WTC11 (cell line): ENCODE measurements at regions not wholly inside any gene's neighbourhood (a gene's known extent, or its start where the extent isn't known, plus 50 kb on each side); places are given as distances from the start of the nearest gene placed in this dataset.

Experiments
- ATAC-seq: fragments of 200-7000 bp; cut with Tn5 transposase; 2 replicates; pipeline ENCODE4 v1.10.0; 2021; ENCODE audit warnings: mild to moderate bottlenecking, moderate library complexity
- CTCF ChIA-PET: fragments of 300-600 bp; sonication (Branson Sonifier 250); formaldehyde crosslinking; loops from one replicate; lab custom pipeline; 2021; ENCODE audit warnings: antibody characterized with exemption; lab: Charles Lee
- POLR2A ChIA-PET: fragments of 350-600 bp; sonication (Branson Sonifier 250); formaldehyde crosslinking; loops from one replicate; lab custom pipeline; 2021; ENCODE audit warnings: antibody characterized with exemption; lab: Charles Lee
- DNase-seq: peaks from one replicate; pipeline ENCODE4 v3.0.0; 2021; ENCODE audit warnings: low spot score
- H3K27ac Mint-ChIP-seq: 2 replicates; pipeline ENCODE4 v1.8.0; 2021; ENCODE audit warnings: mixed read lengths
- H3K27me3 Mint-ChIP-seq: 2 replicates; pipeline ENCODE4 v1.8.0; 2021; ENCODE audit warnings: low read depth, mild to moderate bottlenecking, moderate library complexity, mixed read lengths
- H3K36me3 Mint-ChIP-seq: 2 replicates; pipeline ENCODE4 v1.8.0; 2021; ENCODE audit warnings: mixed read lengths
- H3K4me1 Mint-ChIP-seq: 2 replicates; pipeline ENCODE4 v1.8.0; 2022; ENCODE audit warnings: mixed read lengths
- H3K4me3 Mint-ChIP-seq: 2 replicates; pipeline ENCODE4 v1.8.0; 2021; ENCODE audit warnings: mild to moderate bottlenecking, moderate library complexity, mixed read lengths
- H3K9me3 Mint-ChIP-seq: 2 replicates; pipeline ENCODE4 v1.8.0; 2021; ENCODE audit warnings: mixed read lengths
- EMX1 ChIP-seq: fragments of 250-450 bp; sonication (Bioruptor Pico); IDR thresholded peaks from 2 replicates; pipeline ENCODE4 v1.8.0; 2021; ENCODE audit warnings: mild to moderate bottlenecking
- ETV6 ChIP-seq: sonication (generic); formaldehyde crosslinking; IDR thresholded peaks from 2 replicates; pipeline ENCODE4 v1.8.1; 2022; ENCODE audit warnings: mild to moderate bottlenecking, missing genetic modification reagents
- GRHL2 ChIP-seq: fragments of 250-450 bp; sonication (Bioruptor Pico); IDR thresholded peaks from 2 replicates; pipeline ENCODE4 v1.8.0; 2022; ENCODE audit warnings: mild to moderate bottlenecking, moderate library complexity; ENCODE audit not compliant: insufficient replicate concordance, severe bottlenecking
- KAT7 ChIP-seq: sonication (generic); formaldehyde crosslinking; IDR thresholded peaks from 2 replicates; pipeline ENCODE4 v1.8.1; 2023; ENCODE audit warnings: missing genetic modification reagents, mild to moderate bottlenecking, borderline replicate concordance
- MXD4 ChIP-seq: fragments of 250-450 bp; sonication (Bioruptor Pico); IDR thresholded peaks from 2 replicates; pipeline ENCODE4 v1.8.0; 2021; ENCODE audit warnings: mild to moderate bottlenecking, moderate library complexity, borderline replicate concordance
- RORB ChIP-seq: fragments of 250-450 bp; sonication (Bioruptor Pico); IDR thresholded peaks from 2 replicates; pipeline ENCODE4 v1.9.0; 2021; ENCODE audit warnings: mild to moderate bottlenecking
- SMAD3 ChIP-seq: sonication (generic); formaldehyde crosslinking; IDR thresholded peaks from 2 replicates; pipeline ENCODE4 v1.8.0; 2022; ENCODE audit warnings: missing genetic modification reagents, mild to moderate bottlenecking, borderline replicate concordance
- ZNF121 ChIP-seq: sonication (generic); formaldehyde crosslinking; IDR thresholded peaks from 2 replicates; pipeline ENCODE4 v1.8.0; 2023; ENCODE audit warnings: missing genetic modification reagents
- ZNF219 ChIP-seq: sonication (generic); formaldehyde crosslinking; IDR thresholded peaks from 2 replicates; pipeline ENCODE4 v1.8.0; 2023; ENCODE audit warnings: missing genetic modification reagents, mild to moderate bottlenecking, borderline replicate concordance
- ZNF416 ChIP-seq: fragments of 250-450 bp; sonication (Bioruptor Pico); IDR thresholded peaks from 2 replicates; pipeline ENCODE4 v1.9.0; 2021; ENCODE audit warnings: mild to moderate bottlenecking, inconsistent platforms
- ZNF423 ChIP-seq: fragments of 250-450 bp; sonication (Bioruptor Pico); IDR thresholded peaks from 2 replicates; pipeline ENCODE4 v2.1.2; 2022; ENCODE audit warnings: mild to moderate bottlenecking, moderate library complexity
- TF ChIP-seq, protein P1 (sequence below): fragments of 200-600 bp; IDR thresholded peaks from 2 replicates; pipeline ENCODE4 v1.8.0; 2022; ENCODE audit warnings: antibody characterized with exemption
- TF ChIP-seq, protein P2 (sequence below): sonication (generic); formaldehyde crosslinking; IDR thresholded peaks from 2 replicates; pipeline ENCODE4 v1.8.1; 2022; ENCODE audit warnings: low read depth, mild to moderate bottlenecking, moderate library complexity, missing genetic modification reagents, borderline replicate concordance
- TF ChIP-seq, protein P3 (sequence below): sonication (generic); formaldehyde crosslinking; IDR thresholded peaks from 2 replicates; pipeline ENCODE4 v1.8.1; 2023; ENCODE audit warnings: mild to moderate bottlenecking, missing genetic modification reagents
- TF ChIP-seq, protein P4 (sequence below): sonication (generic); formaldehyde crosslinking; IDR thresholded peaks from 2 replicates; pipeline ENCODE4 v1.8.0; 2023; ENCODE audit warnings: mild to moderate bottlenecking, missing genetic modification reagents
- TF ChIP-seq, protein P5 (sequence below): fragments of 250-450 bp; sonication (Bioruptor Pico); IDR thresholded peaks from 2 replicates; pipeline ENCODE4 v1.9.0; 2021; ENCODE audit warnings: mild to moderate bottlenecking, borderline replicate concordance
- TF ChIP-seq, protein P6 (sequence below): sonication (generic); formaldehyde crosslinking; IDR thresholded peaks from 2 replicates; pipeline ENCODE4 v1.8.0; 2023; ENCODE audit warnings: missing genetic modification reagents
- TF ChIP-seq, protein P7 (sequence below): sonication (generic); formaldehyde crosslinking; conservative IDR thresholded peaks from 2 replicates; pipeline ENCODE4 v1.8.1; 2022; ENCODE audit warnings: mild to moderate bottlenecking, missing genetic modification reagents

DNA sequence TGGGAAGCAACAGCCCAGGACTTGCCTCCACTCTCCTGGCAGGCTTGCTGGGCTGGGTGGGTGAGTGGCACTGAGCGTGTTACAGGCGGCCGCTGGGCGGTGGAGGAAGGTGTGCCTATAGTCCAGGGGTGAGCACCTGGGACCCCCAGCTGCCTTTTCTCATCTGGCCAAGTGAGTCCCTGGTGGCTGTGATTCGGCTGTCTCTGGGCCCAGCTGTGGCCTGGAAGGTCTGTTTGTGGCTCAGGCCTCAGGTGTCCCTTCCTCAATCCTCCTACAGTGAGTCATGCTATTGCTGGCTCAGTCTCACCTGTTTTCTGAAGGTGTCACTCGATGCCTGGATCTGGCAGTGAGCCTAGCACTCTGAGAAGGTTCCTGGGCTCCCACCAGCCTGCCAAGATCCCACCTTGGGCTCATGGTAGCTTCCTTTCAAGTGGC, 564.2 kb downstream of the PTPRU start:
- Mint-ChIP-seq H3K9me3 (peaks cover 23% of the 10 kb centered on the region), H3K27ac (no peak overlapping the region), H3K36me3 (peaks cover 6% of the 10 kb centered on the region), H3K27me3 (no peaks in the 10 kb centered on the region), H3K4me1 (no peaks in the 10 kb centered on the region), H3K4me3 (no peak overlapping the region)
- ATAC-seq (no peak), DNase-seq (no peak)
- TF ChIP-seq, protein P1, sequence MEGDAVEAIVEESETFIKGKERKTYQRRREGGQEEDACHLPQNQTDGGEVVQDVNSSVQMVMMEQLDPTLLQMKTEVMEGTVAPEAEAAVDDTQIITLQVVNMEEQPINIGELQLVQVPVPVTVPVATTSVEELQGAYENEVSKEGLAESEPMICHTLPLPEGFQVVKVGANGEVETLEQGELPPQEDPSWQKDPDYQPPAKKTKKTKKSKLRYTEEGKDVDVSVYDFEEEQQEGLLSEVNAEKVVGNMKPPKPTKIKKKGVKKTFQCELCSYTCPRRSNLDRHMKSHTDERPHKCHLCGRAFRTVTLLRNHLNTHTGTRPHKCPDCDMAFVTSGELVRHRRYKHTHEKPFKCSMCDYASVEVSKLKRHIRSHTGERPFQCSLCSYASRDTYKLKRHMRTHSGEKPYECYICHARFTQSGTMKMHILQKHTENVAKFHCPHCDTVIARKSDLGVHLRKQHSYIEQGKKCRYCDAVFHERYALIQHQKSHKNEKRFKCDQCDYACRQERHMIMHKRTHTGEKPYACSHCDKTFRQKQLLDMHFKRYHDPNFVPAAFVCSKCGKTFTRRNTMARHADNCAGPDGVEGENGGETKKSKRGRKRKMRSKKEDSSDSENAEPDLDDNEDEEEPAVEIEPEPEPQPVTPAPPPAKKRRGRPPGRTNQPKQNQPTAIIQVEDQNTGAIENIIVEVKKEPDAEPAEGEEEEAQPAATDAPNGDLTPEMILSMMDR: no peak
- no peak for TF ChIP-seq MXD4 (CRISPR knock-in tag)
- TF ChIP-seq ETV6 (CRISPR knock-in tag): no peak
- no peak for TF ChIP-seq RORB (CRISPR knock-in tag)
- no peak for TF ChIP-seq ZNF423
- TF ChIP-seq, protein P2, sequence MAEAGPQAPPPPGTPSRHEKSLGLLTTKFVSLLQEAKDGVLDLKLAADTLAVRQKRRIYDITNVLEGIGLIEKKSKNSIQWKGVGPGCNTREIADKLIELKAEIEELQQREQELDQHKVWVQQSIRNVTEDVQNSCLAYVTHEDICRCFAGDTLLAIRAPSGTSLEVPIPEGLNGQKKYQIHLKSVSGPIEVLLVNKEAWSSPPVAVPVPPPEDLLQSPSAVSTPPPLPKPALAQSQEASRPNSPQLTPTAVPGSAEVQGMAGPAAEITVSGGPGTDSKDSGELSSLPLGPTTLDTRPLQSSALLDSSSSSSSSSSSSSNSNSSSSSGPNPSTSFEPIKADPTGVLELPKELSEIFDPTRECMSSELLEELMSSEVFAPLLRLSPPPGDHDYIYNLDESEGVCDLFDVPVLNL (CRISPR knock-in tag): no peak
- TF ChIP-seq, protein P3, sequence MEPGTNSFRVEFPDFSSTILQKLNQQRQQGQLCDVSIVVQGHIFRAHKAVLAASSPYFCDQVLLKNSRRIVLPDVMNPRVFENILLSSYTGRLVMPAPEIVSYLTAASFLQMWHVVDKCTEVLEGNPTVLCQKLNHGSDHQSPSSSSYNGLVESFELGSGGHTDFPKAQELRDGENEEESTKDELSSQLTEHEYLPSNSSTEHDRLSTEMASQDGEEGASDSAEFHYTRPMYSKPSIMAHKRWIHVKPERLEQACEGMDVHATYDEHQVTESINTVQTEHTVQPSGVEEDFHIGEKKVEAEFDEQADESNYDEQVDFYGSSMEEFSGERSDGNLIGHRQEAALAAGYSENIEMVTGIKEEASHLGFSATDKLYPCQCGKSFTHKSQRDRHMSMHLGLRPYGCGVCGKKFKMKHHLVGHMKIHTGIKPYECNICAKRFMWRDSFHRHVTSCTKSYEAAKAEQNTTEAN (CRISPR knock-in tag): no peak
- TF ChIP-seq EMX1 (CRISPR knock-in tag): no peak
- no peak for TF ChIP-seq KAT7 (CRISPR knock-in tag)
- no peak for TF ChIP-seq ZNF416 (CRISPR knock-in tag)
- no peak for TF ChIP-seq SMAD3 (CRISPR knock-in tag)
- TF ChIP-seq, protein P4, sequence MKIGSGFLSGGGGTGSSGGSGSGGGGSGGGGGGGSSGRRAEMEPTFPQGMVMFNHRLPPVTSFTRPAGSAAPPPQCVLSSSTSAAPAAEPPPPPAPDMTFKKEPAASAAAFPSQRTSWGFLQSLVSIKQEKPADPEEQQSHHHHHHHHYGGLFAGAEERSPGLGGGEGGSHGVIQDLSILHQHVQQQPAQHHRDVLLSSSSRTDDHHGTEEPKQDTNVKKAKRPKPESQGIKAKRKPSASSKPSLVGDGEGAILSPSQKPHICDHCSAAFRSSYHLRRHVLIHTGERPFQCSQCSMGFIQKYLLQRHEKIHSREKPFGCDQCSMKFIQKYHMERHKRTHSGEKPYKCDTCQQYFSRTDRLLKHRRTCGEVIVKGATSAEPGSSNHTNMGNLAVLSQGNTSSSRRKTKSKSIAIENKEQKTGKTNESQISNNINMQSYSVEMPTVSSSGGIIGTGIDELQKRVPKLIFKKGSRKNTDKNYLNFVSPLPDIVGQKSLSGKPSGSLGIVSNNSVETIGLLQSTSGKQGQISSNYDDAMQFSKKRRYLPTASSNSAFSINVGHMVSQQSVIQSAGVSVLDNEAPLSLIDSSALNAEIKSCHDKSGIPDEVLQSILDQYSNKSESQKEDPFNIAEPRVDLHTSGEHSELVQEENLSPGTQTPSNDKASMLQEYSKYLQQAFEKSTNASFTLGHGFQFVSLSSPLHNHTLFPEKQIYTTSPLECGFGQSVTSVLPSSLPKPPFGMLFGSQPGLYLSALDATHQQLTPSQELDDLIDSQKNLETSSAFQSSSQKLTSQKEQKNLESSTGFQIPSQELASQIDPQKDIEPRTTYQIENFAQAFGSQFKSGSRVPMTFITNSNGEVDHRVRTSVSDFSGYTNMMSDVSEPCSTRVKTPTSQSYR (CRISPR knock-in tag): no peak
- TF ChIP-seq ZNF219 (CRISPR knock-in tag): no peak
- no peak for TF ChIP-seq GRHL2
- TF ChIP-seq ZNF121 (CRISPR knock-in tag): no peak
- ChIA-PET POLR2A (no interaction called here), CTCF (no interaction called here)

DNA sequence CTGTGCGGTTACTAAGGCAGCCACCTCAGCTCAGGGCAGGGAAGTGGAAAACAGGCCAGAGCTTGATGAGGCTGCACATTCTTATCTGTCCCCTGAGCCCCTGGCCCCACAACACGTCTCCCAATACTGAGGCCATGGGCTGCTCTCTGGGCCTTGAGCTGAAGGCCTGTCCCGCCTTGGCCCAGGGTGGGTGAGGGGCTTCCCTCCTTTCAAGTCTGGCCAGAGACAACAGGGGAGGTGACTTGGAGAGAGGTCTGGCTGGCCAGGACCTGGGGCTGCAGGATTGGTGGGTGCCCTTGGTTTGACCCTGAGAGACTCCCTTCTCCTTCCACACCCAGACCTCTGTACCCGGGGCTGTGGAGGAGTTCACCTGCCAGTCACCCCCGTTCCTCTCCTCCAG, 563.8 kb downstream of the PTPRU start:
- TF ChIP-seq, protein P5, sequence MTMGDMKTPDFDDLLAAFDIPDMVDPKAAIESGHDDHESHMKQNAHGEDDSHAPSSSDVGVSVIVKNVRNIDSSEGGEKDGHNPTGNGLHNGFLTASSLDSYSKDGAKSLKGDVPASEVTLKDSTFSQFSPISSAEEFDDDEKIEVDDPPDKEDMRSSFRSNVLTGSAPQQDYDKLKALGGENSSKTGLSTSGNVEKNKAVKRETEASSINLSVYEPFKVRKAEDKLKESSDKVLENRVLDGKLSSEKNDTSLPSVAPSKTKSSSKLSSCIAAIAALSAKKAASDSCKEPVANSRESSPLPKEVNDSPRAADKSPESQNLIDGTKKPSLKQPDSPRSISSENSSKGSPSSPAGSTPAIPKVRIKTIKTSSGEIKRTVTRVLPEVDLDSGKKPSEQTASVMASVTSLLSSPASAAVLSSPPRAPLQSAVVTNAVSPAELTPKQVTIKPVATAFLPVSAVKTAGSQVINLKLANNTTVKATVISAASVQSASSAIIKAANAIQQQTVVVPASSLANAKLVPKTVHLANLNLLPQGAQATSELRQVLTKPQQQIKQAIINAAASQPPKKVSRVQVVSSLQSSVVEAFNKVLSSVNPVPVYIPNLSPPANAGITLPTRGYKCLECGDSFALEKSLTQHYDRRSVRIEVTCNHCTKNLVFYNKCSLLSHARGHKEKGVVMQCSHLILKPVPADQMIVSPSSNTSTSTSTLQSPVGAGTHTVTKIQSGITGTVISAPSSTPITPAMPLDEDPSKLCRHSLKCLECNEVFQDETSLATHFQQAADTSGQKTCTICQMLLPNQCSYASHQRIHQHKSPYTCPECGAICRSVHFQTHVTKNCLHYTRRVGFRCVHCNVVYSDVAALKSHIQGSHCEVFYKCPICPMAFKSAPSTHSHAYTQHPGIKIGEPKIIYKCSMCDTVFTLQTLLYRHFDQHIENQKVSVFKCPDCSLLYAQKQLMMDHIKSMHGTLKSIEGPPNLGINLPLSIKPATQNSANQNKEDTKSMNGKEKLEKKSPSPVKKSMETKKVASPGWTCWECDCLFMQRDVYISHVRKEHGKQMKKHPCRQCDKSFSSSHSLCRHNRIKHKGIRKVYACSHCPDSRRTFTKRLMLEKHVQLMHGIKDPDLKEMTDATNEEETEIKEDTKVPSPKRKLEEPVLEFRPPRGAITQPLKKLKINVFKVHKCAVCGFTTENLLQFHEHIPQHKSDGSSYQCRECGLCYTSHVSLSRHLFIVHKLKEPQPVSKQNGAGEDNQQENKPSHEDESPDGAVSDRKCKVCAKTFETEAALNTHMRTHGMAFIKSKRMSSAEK (CRISPR knock-in tag): no peak
- TF ChIP-seq, protein P6, sequence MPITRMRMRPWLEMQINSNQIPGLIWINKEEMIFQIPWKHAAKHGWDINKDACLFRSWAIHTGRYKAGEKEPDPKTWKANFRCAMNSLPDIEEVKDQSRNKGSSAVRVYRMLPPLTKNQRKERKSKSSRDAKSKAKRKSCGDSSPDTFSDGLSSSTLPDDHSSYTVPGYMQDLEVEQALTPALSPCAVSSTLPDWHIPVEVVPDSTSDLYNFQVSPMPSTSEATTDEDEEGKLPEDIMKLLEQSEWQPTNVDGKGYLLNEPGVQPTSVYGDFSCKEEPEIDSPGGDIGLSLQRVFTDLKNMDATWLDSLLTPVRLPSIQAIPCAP (CRISPR knock-in tag): no peak
- TF ChIP-seq, protein P7, sequence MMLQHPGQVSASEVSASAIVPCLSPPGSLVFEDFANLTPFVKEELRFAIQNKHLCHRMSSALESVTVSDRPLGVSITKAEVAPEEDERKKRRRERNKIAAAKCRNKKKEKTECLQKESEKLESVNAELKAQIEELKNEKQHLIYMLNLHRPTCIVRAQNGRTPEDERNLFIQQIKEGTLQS (CRISPR knock-in tag): no peak
- peaks cover 7% of the 10 kb centered on the region for H3K36me3 Mint-ChIP-seq
- no peaks in the 10 kb centered on the region for H3K27me3 Mint-ChIP-seq
- no peak overlapping the region for H3K4me3 Mint-ChIP-seq
- POLR2A ChIA-PET: no interaction called here
- peaks cover 26% of the 10 kb centered on the region for H3K9me3 Mint-ChIP-seq
- ATAC-seq (no peak), DNase-seq (no peak)
- H3K4me1 Mint-ChIP-seq: no peaks in the 10 kb centered on the region
- no peak overlapping the region for H3K27ac Mint-ChIP-seq
- CTCF ChIA-PET: no interaction called here
